ENCODE measurements at regions not wholly inside any gene's neighbourhood (a gene's known extent, or its start where the extent isn't known, plus 50 kb on each side); places are given as distances from the start of the nearest gene placed in this dataset.

DNA sequence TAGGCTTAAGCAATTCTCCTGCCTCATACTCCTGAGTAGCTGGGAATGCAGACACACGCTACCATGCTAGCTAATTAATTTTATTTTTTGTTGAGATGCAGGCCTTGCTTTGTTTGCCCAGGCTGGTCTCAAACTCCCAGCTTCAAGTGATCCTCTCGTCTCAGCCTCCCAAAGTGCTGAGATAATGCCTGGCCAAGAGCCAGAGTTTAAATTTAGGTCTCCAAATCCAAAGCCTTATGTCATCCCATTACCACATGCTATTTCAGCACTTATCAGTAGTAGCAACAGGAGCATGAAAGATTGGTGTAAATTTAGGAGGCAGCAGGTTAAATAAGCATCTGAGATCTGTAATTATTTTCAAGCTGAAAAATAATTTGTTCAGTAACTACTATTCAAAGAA, 326.1 kb upstream of the ANO5 start:
- Histone ChIP-seq H3K9me3 (ENCODE audit: low read depth) (no peaks in the 10 kb centered on the region), H3K27me3 (no peaks in the 10 kb centered on the region), H3K36me3 (no peaks in the 10 kb centered on the region), H3K27ac (no peak overlapping the region), H3K4me3 (no peak overlapping the region), H3K4me1 (ENCODE audit: low read depth) (peaks cover 7% of the 10 kb centered on the region)
- TF ChIP-seq, protein P1, sequence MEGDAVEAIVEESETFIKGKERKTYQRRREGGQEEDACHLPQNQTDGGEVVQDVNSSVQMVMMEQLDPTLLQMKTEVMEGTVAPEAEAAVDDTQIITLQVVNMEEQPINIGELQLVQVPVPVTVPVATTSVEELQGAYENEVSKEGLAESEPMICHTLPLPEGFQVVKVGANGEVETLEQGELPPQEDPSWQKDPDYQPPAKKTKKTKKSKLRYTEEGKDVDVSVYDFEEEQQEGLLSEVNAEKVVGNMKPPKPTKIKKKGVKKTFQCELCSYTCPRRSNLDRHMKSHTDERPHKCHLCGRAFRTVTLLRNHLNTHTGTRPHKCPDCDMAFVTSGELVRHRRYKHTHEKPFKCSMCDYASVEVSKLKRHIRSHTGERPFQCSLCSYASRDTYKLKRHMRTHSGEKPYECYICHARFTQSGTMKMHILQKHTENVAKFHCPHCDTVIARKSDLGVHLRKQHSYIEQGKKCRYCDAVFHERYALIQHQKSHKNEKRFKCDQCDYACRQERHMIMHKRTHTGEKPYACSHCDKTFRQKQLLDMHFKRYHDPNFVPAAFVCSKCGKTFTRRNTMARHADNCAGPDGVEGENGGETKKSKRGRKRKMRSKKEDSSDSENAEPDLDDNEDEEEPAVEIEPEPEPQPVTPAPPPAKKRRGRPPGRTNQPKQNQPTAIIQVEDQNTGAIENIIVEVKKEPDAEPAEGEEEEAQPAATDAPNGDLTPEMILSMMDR (IDR thresholded peaks at IDR 0.05; ENCODE audit: low read depth, low read length) = no peak
- no peak for DNase-seq (ENCODE audit: low read depth in 1 of 2, low spot score in 1 of 2)

DNA sequence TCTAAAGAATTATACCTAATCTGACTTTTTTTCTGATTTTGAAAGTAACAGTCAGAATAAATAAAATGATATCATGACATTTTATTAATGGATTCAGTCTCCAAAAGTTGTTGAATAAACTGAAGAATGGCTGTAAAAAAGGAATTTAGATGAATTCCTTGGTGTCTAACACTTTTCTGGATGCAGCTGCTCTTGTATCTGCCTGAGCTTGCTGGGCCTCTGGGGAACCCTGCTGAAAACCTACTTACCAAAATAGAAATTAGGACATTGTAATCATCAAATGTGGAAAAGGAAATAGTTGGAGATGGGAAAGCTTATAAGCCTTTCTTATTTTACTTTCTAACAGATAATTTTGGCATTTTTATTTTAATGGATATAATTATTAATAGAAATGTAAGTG, 315.7 kb upstream of the ANO5 start:
- no peak for DNase-seq (ENCODE audit: low read depth in 1 of 2, low spot score in 1 of 2)
- TF ChIP-seq, protein P1 (IDR thresholded peaks at IDR 0.05; ENCODE audit: low read depth, low read length) = no peak

DNA sequence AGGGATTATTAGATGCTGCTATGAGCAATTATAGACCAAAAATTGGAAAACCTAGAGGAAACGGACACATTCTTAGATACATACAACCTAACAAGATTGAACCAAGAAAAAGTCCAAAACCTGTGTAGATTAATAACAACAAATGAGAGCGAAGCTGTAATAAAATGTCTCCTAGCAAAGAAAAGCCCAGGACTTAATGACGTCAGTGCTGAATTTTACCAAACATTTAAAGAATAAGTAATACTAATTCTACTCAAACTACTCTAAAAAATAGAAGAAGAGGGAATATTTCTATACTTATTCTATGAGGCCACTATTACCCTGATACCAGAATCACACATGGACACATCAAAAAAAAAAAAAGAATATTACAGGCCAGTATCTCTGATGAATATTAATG, 309.5 kb upstream of the ANO5 start:
- no peaks in the 10 kb centered on the region for H3K36me3 ChIP-seq
- H3K4me3 ChIP-seq = no peak overlapping the region
- H3K27ac ChIP-seq = no peak overlapping the region
- H3K27me3 ChIP-seq = no peaks in the 10 kb centered on the region
- no peak for DNase-seq (ENCODE audit: low read depth in 1 of 2, low spot score in 1 of 2)
- TF ChIP-seq, protein P1 (IDR thresholded peaks at IDR 0.05; ENCODE audit: low read depth, low read length) = no peak
- H3K9me3 ChIP-seq (ENCODE audit: low read depth) = no peaks in the 10 kb centered on the region
- no peaks in the 10 kb centered on the region for H3K4me1 ChIP-seq (ENCODE audit: low read depth)

More for the DNA sequence above, 315.7 kb upstream of the ANO5 start:
- Histone ChIP-seq H3K4me3 (no peak overlapping the region), H3K4me1 (ENCODE audit: low read depth) (peaks cover 14% of the 10 kb centered on the region), H3K27me3 (no peaks in the 10 kb centered on the region), H3K36me3 (no peaks in the 10 kb centered on the region), H3K9me3 (ENCODE audit: low read depth) (no peaks in the 10 kb centered on the region), H3K27ac (no peak overlapping the region)

DNA sequence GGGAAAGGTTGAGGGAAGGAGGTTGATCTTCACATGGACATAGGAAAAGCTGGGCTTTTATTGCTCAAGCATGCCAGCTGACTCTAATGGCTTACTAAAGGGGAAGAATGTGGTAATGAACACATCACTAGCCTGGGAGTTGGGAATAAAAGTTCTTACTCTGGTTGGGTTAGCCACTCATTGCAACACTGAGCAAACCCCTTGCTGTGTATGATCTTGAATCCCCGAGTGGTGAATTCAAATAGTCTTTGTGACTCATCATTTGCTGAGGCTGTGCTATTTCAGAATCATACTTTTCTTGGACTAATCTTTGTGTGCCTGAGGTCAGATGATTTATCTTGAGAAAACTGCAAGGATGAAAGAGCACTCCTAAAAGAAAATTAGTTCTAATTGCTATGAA, 304.1 kb upstream of the ANO5 start:
- Histone ChIP-seq H3K4me3 (no peak overlapping the region), H3K27me3 (no peaks in the 10 kb centered on the region), H3K4me1 (ENCODE audit: low read depth) (no peaks in the 10 kb centered on the region), H3K27ac (no peak overlapping the region), H3K36me3 (no peaks in the 10 kb centered on the region), H3K9me3 (ENCODE audit: low read depth) (no peaks in the 10 kb centered on the region)
- TF ChIP-seq, protein P1 (IDR thresholded peaks at IDR 0.05; ENCODE audit: low read depth, low read length) = no peak
- DNase-seq (ENCODE audit: low read depth in 1 of 2, low spot score in 1 of 2) = no peak

DNA sequence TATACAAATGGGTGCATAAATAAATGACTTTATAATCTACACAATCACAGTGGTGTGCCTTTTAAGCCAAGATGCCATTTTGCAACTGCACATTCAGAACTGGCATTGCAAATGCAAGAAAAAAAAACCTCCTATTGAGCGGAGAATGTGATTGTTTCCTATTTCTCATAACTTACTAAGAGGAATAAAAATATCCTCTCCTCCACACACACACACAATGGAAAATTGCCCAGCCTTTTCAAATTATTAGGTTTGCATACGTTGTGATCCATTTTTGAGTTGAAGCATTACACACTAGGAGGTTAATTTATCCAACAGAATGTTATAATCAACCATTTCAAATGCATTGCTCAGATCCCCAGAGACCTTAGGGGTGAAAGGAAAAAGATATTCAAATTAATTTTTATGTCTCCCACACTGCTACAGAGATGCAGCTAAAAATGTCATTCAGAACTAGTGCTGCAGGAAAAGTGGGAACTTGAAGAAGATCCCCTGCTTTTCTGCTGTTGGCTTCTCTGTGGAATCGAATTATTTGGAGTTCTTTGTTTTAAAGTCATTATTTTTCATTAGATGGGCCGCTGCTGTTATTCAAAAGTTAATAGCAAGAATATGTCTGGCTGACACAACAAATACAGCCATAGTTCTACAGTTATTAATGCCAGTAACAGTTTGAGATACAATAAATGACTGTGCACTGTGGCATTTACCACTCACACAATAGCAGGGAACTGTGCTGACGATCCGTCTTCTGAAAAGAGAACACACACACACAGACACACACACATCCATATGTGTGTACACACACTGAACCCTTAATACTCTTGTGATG, 299.9 kb upstream of the ANO5 start:
- TF ChIP-seq, protein P1 (IDR thresholded peaks at IDR 0.05; ENCODE audit: low read depth, low read length) = no peak
- Histone ChIP-seq H3K4me3 (no peak overlapping the region), H3K4me1 (ENCODE audit: low read depth) (peaks cover 17% of the 10 kb centered on the region), H3K9me3 (ENCODE audit: low read depth) (no peaks in the 10 kb centered on the region), H3K27ac (no peak overlapping the region), H3K27me3 (no peaks in the 10 kb centered on the region), H3K36me3 (no peaks in the 10 kb centered on the region)
- DNase-seq (ENCODE audit: low read depth in 1 of 2, low spot score in 1 of 2) = no peak

All from cardiac muscle cell (in vitro differentiated cells and primary cell).